IMR-90 (cell line): ENCODE measurements at regions not wholly inside any gene's neighbourhood (a gene's known extent, or its start where the extent isn't known, plus 50 kb on each side); places are given as distances from the start of the nearest gene placed in this dataset.

Experiments used
- ATAC-seq: fragments of 200-7000 bp; cut with Tn5 transposase; 2 replicates; pipeline ENCODE4 v1.9.1; 2020; ENCODE audit warnings: low read depth, mild to moderate bottlenecking, moderate library complexity
- BruUV-seq: library from RNA; stranded (reverse); fragments of 400-500 nt; replicated peaks from 2 replicates; lab custom pipeline; 2021; lab: Mats Ljungman, UMichigan
- CTCF ChIA-PET: fragments of 300-600 bp; formaldehyde crosslinking; extraction: SDS; loops from one replicate; lab custom pipeline; 2021; ENCODE audit warnings: antibody characterized with exemption; lab: Yijun Ruan, JAX
- POLR2A ChIA-PET: fragments of 300-600 bp; sonication (Branson Sonifier 250); formaldehyde crosslinking; loops from one replicate; lab custom pipeline; 2022; ENCODE audit warnings: antibody characterized with exemption; ENCODE audit not compliant: unreplicated experiment; lab: Charles Lee
- DNase-seq: peaks from one replicate; pipeline ENCODE4 v3.0.0; 2013
- H2AFZ ChIP-seq: replicated peaks from 2 replicates; pipeline ENCODE3; 2013; ENCODE audit warnings: low read length, mild to moderate bottlenecking; ENCODE audit not compliant: poor library complexity
- H2AK5ac ChIP-seq: 2 replicates; pipeline ENCODE4 v1.6.1; 2013; ENCODE audit warnings: low read depth, low read length, inconsistent platforms
- H2AK9ac ChIP-seq: replicated peaks from 2 replicates; pipeline ENCODE3; 2013; ENCODE audit warnings: mild to moderate bottlenecking, low read depth, low read length, moderate library complexity; ENCODE audit not compliant: poor library complexity
- H2BK120ac ChIP-seq: 2 replicates; pipeline ENCODE4 v1.6.1; 2013; ENCODE audit warnings: low read depth, low read length, inconsistent platforms
- H2BK15ac ChIP-seq: 3 replicates; pipeline ENCODE4 v1.6.1; 2013; ENCODE audit warnings: low read depth, low read length, inconsistent platforms
- H2BK20ac ChIP-seq: 2 replicates; pipeline ENCODE4 v1.6.1; 2013; ENCODE audit warnings: low read depth, mild to moderate bottlenecking, inconsistent platforms, low read length, moderate library complexity
- H2BK5ac ChIP-seq: 2 replicates; pipeline ENCODE4 v1.6.1; 2013; ENCODE audit warnings: mild to moderate bottlenecking, low read depth, low read length, inconsistent platforms; ENCODE audit not compliant: poor library complexity, severe bottlenecking
- H3K14ac ChIP-seq: replicated peaks from 2 replicates; pipeline ENCODE4 v1.6.1; 2013; ENCODE audit warnings: low read depth, low read length, inconsistent platforms
- H3K18ac ChIP-seq: 2 replicates; pipeline ENCODE4 v1.6.1; 2013; ENCODE audit warnings: low read depth, low read length, control low read depth
- H3K23ac ChIP-seq: 2 replicates; pipeline ENCODE4 v1.6.1; 2013; ENCODE audit warnings: low read depth, low read length, inconsistent platforms
- H3K27ac ChIP-seq: 2 replicates; pipeline ENCODE4 v1.5.1; 2013; ENCODE audit warnings: mild to moderate bottlenecking, control low read depth, low read length; ENCODE audit not compliant: insufficient read depth
- H3K27me3 ChIP-seq: 2 replicates; pipeline ENCODE4 v1.6.1; 2013; ENCODE audit warnings: low read length; ENCODE audit not compliant: control insufficient read depth, insufficient read depth
- H3K36me3 ChIP-seq: 2 replicates; pipeline ENCODE4 v1.6.1; 2013; ENCODE audit warnings: low read length, mixed read lengths; ENCODE audit not compliant: control insufficient read depth, insufficient read depth
- H3K4ac ChIP-seq: 2 replicates; pipeline ENCODE4 v1.6.1; 2013; ENCODE audit warnings: low read depth, low read length, inconsistent platforms
- H3K4me1 ChIP-seq: 2 replicates; pipeline ENCODE4 v1.6.1; 2013; ENCODE audit warnings: low read length, mixed read lengths; ENCODE audit not compliant: control insufficient read depth, insufficient read depth
- H3K4me2 ChIP-seq: 2 replicates; pipeline ENCODE4 v1.6.1; 2013; ENCODE audit warnings: low read depth, mild to moderate bottlenecking, control low read depth, low read length, moderate library complexity
- H3K4me3 ChIP-seq: 2 replicates; pipeline ENCODE4 v1.5.1; 2013; ENCODE audit warnings: low read depth, mild to moderate bottlenecking, control low read depth, low read length, moderate library complexity; ENCODE audit not compliant: insufficient read depth
- H3K56ac ChIP-seq: 2 replicates; pipeline ENCODE4 v1.6.1; 2013; ENCODE audit warnings: low read length, inconsistent platforms; ENCODE audit not compliant: insufficient read depth; ENCODE audit errors: extremely low read depth
- H3K79me1 ChIP-seq, 2 experiments: 2 replicates each; pipeline ENCODE4 v1.6.1; 2013; ENCODE audit warnings: low read length in 2 of 2, inconsistent platforms in 1 of 2, low read depth in 1 of 2
- H3K9ac ChIP-seq: 2 replicates; pipeline ENCODE4 v1.6.1; 2013; ENCODE audit warnings: low read depth, low read length, control low read depth
- H3K9me1 ChIP-seq: 2 replicates; pipeline ENCODE4 v1.6.1; 2013; ENCODE audit warnings: low read length, inconsistent platforms; ENCODE audit not compliant: insufficient read depth
- H3K9me3 ChIP-seq: 2 replicates; pipeline ENCODE4 v1.6.1; 2013; ENCODE audit warnings: low read length; ENCODE audit not compliant: control insufficient read depth, insufficient read depth
- H4K20me1 ChIP-seq: 2 replicates; pipeline ENCODE4 v1.6.1; 2013; ENCODE audit warnings: low read length, inconsistent platforms; ENCODE audit not compliant: insufficient read depth
- H4K5ac ChIP-seq: 2 replicates; pipeline ENCODE4 v1.6.1; 2013; ENCODE audit warnings: mild to moderate bottlenecking, low read depth, low read length, control low read depth
- H4K8ac ChIP-seq, 2 experiments: 2 replicates each; pipeline ENCODE4 v1.6.1; 2013; ENCODE audit warnings: low read depth in 2 of 2, low read length in 2 of 2, control low read depth in 1 of 2, inconsistent platforms in 1 of 2
- H4K91ac ChIP-seq: 2 replicates; pipeline ENCODE4 v1.6.1; 2013; ENCODE audit warnings: low read depth, low read length, inconsistent platforms; ENCODE audit not compliant: insufficient read depth
- BHLHE40 ChIP-seq: fragments of 150-350 bp; IDR thresholded peaks from 2 replicates; pipeline ENCODE4 v1.6.1; 2016; ENCODE audit warnings: mild to moderate bottlenecking, low read depth, low read length
- CEBPB ChIP-seq: IDR thresholded peaks from 2 replicates; pipeline ENCODE4 v1.6.1; 2012; ENCODE audit warnings: low read depth, low read length, improper control_type of control experiment
- CHD1 ChIP-seq: IDR thresholded peaks from 2 replicates; pipeline ENCODE4 v1.6.1; 2012; ENCODE audit warnings: low read depth, low read length, improper control_type of control experiment
- FOS ChIP-seq: fragments of 150-350 bp; IDR thresholded peaks from 2 replicates; pipeline ENCODE4 v1.6.1; 2016; ENCODE audit warnings: low read depth, low read length
- MAFK ChIP-seq: IDR thresholded peaks from 2 replicates; pipeline ENCODE4 v1.6.1; 2012; ENCODE audit warnings: low read depth, low read length, improper control_type of control experiment
- MAZ ChIP-seq: IDR thresholded peaks from 2 replicates; pipeline ENCODE4 v1.6.1; 2012; ENCODE audit warnings: low read depth, mild to moderate bottlenecking, low read length, improper control_type of control experiment, moderate library complexity, borderline replicate concordance
- MXI1 ChIP-seq: IDR thresholded peaks from 2 replicates; pipeline ENCODE4 v1.6.1; 2012; ENCODE audit warnings: low read depth, mild to moderate bottlenecking, low read length, moderate library complexity, borderline replicate concordance
- NFE2L2 ChIP-seq: fragments of 150-350 bp; IDR thresholded peaks from 2 replicates; pipeline ENCODE4 v1.6.1; 2016; ENCODE audit warnings: low read depth, mild to moderate bottlenecking, low read length
- POLR2A ChIP-seq: IDR thresholded peaks from 2 replicates; pipeline ENCODE4 v1.6.1; 2012; ENCODE audit warnings: mild to moderate bottlenecking, low read depth, low read length
- RAD21 ChIP-seq: IDR thresholded peaks from 2 replicates; pipeline ENCODE4 v1.6.1; 2012; ENCODE audit warnings: low read length, improper control_type of control experiment
- RCOR1 ChIP-seq: IDR thresholded peaks from 2 replicates; pipeline ENCODE4 v1.6.1; 2012; ENCODE audit warnings: mild to moderate bottlenecking, low read length, improper control_type of control experiment; ENCODE audit not compliant: insufficient replicate concordance
- RFX5 ChIP-seq: IDR thresholded peaks from 2 replicates; pipeline ENCODE4 v1.8.0; 2012; ENCODE audit warnings: low read depth, mild to moderate bottlenecking, low read length, moderate library complexity
- SMC3 ChIP-seq: fragments of 150-350 bp; IDR thresholded peaks from 2 replicates; pipeline ENCODE4 v1.6.1; 2016; ENCODE audit warnings: low read depth, mild to moderate bottlenecking, antibody characterized with exemption, low read length, moderate library complexity
- WGBS, 2 experiments: methylation state at CpG; one replicate each; pipeline versions ENCODE4 v1.1.5 to v1.1.7; 2013; ENCODE audit warnings: missing lambda C conversion rate in 2 of 2; ENCODE audit not compliant: insufficient read length in 1 of 2; ENCODE audit errors: extremely low coverage in 2 of 2; 5-methylcytosine and 5-hydroxymethylcytosine counted together
- dilution Hi-C: fragments of 300-500 bp; cut with HindIII; formaldehyde crosslinking; loops from one replicate; pipeline ENCODE4 v1.14.3; 2018; ENCODE audit warnings: low sequenced_read_pairs; ENCODE audit not compliant: unreplicated experiment
- in situ Hi-C: fragments of 300-500 bp; cut with MboI; formaldehyde crosslinking; loops from 3 replicates; pipeline ENCODE4 v1.14.3; 2019; ENCODE audit warnings: low sequenced_read_pairs, inconsistent platforms, mixed read lengths
- intact Hi-C: fragments of 100-400 bp; cut with micrococcal nuclease; formaldehyde crosslinking; loops from 2 replicates; pipeline ENCODE4 v1.10.0; 2022
- TF ChIP-seq, protein P1 (sequence below): conservative IDR thresholded peaks from 2 replicates; pipeline ENCODE4 v1.5.1; 2012; ENCODE audit warnings: mild to moderate bottlenecking, low read depth, low read length, improper control_type of control experiment
- TF ChIP-seq, protein P2 (sequence below): fragments of 150-350 bp; IDR thresholded peaks from 2 replicates; pipeline ENCODE4 v1.6.1; 2016; ENCODE audit warnings: low read depth, mild to moderate bottlenecking, low read length, moderate library complexity, borderline replicate concordance
- TF ChIP-seq, protein P3 (sequence below): fragments of 150-350 bp; IDR thresholded peaks from 2 replicates; pipeline ENCODE4 v1.6.1; 2017; ENCODE audit warnings: mild to moderate bottlenecking, antibody characterized with exemption, low read length, low read depth

DNA sequence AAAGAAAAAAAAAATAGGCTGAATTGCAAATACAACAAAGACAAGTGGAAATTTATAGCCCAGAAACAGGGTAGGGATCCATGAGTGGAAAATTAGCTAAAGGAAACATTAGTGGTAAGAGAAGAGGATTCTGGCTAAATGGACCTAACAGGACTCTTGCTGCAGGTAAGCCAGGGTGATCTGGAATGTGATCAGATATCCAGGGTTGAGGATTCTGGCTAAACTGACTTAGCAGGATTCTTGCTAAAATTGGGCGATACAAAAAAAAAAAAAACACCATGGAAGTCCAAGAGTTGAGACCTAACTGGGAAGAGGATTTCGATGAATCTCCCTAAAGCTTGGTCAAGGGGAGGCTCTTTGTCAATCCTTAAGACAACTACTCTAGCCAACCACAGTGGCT is 61.7 kb upstream of the ATF7IP2 start:
- H3K9me1 ChIP-seq = no peaks in the 10 kb centered on the region
- CTCF ChIA-PET = no interaction called here
- POLR2A ChIA-PET = no interaction called here
- BruUV-seq = no TSS peak
- ATAC-seq (no peak), DNase-seq (no peak)
- in situ Hi-C loops (no loop called here), dilution Hi-C loops (no loop called here), intact Hi-C loops (no loop called here)
- H4K20me1 ChIP-seq = no peaks in the 10 kb centered on the region
- no peak overlapping the region for H3K9ac ChIP-seq
- no peak overlapping the region for H2BK20ac ChIP-seq
- H3K4me1 ChIP-seq = no peaks in the 10 kb centered on the region
- no peak overlapping the region for H2AK9ac ChIP-seq
- H2AK5ac ChIP-seq = no peak overlapping the region
- H4K8ac ChIP-seq = no peak overlapping the region
- no peak overlapping the region for H3K18ac ChIP-seq
- no peak overlapping the region for H3K14ac ChIP-seq
- no peaks in the 10 kb centered on the region for H3K79me1 ChIP-seq
- no peak overlapping the region for H3K4me2 ChIP-seq
- TF ChIP-seq CEBPB (no peak), NFE2L2 (no peak), CHD1 (no peak), SMC3 (no peak), RCOR1 (no peak), FOS (no peak), RFX5 (no peak), BHLHE40 (no peak), RAD21 (no peak), MXI1 (no peak), MAFK (no peak), MAZ (no peak), POLR2A (no peak)
- TF ChIP-seq, protein P1, sequence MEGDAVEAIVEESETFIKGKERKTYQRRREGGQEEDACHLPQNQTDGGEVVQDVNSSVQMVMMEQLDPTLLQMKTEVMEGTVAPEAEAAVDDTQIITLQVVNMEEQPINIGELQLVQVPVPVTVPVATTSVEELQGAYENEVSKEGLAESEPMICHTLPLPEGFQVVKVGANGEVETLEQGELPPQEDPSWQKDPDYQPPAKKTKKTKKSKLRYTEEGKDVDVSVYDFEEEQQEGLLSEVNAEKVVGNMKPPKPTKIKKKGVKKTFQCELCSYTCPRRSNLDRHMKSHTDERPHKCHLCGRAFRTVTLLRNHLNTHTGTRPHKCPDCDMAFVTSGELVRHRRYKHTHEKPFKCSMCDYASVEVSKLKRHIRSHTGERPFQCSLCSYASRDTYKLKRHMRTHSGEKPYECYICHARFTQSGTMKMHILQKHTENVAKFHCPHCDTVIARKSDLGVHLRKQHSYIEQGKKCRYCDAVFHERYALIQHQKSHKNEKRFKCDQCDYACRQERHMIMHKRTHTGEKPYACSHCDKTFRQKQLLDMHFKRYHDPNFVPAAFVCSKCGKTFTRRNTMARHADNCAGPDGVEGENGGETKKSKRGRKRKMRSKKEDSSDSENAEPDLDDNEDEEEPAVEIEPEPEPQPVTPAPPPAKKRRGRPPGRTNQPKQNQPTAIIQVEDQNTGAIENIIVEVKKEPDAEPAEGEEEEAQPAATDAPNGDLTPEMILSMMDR = no peak
- TF ChIP-seq, protein P2, sequence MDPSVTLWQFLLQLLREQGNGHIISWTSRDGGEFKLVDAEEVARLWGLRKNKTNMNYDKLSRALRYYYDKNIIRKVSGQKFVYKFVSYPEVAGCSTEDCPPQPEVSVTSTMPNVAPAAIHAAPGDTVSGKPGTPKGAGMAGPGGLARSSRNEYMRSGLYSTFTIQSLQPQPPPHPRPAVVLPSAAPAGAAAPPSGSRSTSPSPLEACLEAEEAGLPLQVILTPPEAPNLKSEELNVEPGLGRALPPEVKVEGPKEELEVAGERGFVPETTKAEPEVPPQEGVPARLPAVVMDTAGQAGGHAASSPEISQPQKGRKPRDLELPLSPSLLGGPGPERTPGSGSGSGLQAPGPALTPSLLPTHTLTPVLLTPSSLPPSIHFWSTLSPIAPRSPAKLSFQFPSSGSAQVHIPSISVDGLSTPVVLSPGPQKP = no peak
- TF ChIP-seq, protein P3, sequence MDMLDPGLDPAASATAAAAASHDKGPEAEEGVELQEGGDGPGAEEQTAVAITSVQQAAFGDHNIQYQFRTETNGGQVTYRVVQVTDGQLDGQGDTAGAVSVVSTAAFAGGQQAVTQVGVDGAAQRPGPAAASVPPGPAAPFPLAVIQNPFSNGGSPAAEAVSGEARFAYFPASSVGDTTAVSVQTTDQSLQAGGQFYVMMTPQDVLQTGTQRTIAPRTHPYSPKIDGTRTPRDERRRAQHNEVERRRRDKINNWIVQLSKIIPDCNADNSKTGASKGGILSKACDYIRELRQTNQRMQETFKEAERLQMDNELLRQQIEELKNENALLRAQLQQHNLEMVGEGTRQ = no peak
- H3K36me3 ChIP-seq = no peaks in the 10 kb centered on the region
- no peak overlapping the region for H2BK5ac ChIP-seq
- H2BK15ac ChIP-seq = no peak overlapping the region
- no peaks in the 10 kb centered on the region for H3K27me3 ChIP-seq
- WGBS, 2 experiments = no CpG with 5 or more reads among the region's 2 CpGs
- no peak overlapping the region for H3K4me3 ChIP-seq
- no peak overlapping the region for H2BK120ac ChIP-seq
- no peak overlapping the region for H2AFZ ChIP-seq
- H3K56ac ChIP-seq = no peak overlapping the region
- no peak overlapping the region for H4K91ac ChIP-seq
- H3K23ac ChIP-seq = no peak overlapping the region
- no peaks in the 10 kb centered on the region for H3K9me3 ChIP-seq
- no peak overlapping the region for H4K5ac ChIP-seq
- no peak overlapping the region for H3K27ac ChIP-seq
- H3K4ac ChIP-seq = no peak overlapping the region
